HepG2 (cell line): ENCODE measurements at regions not wholly inside any gene's neighbourhood (a gene's known extent, or its start where the extent isn't known, plus 50 kb on each side); places are given as distances from the start of the nearest gene placed in this dataset.

ENCODE experiments used
- ATAC-seq: fragments of 200-7000 bp; cut with Tn5 transposase; 3 replicates; pipeline ENCODE4 v1.9.1; 2020; ENCODE audit warnings: mild to moderate bottlenecking, moderate library complexity
- BruUV-seq: library from RNA; stranded (reverse); fragments of 400-500 nt; replicated peaks from 2 replicates; lab custom pipeline; 2021; lab: Mats Ljungman, UMichigan
- CTCF ChIA-PET: fragments of 300-600 bp; formaldehyde crosslinking; extraction: SDS; loops from one replicate; lab custom pipeline; 2021; ENCODE audit warnings: low total read pairs, inconsistent platforms, low intra/inter-chr PET ratio; lab: Yijun Ruan, JAX
- POLR2A ChIA-PET: fragments of 350-600 bp; sonication (Branson Sonifier 250); formaldehyde crosslinking; loops from one replicate; lab custom pipeline; 2020; ENCODE audit warnings: antibody characterized with exemption, inconsistent platforms; lab: Yijun Ruan, JAX
- DNase-seq: peaks from one replicate; pipeline ENCODE4 v3.0.0-alpha.2; 2015; ENCODE audit warnings: low spot score
- FAIRE-seq: peaks from 3 replicates; lab custom pipeline; 2011; peaks lifted over from hg19 to GRCh38; lab: Jason Lieb, UNC
- H2AFZ ChIP-seq: one replicate; pipeline ENCODE4 v1.6.1; 2011; ENCODE audit warnings: low read length, inconsistent platforms
- H3K27ac ChIP-seq: fragments of 300-600 bp; 3 replicates; pipeline ENCODE4 v1.8.0; 2011; ENCODE audit warnings: mixed run types, mild to moderate bottlenecking, mixed read lengths, low read length, inconsistent platforms; ENCODE audit not compliant: insufficient read depth; ENCODE audit errors: extremely low read length
- H3K27me3 ChIP-seq, 2 experiments: fragments of 200-600 bp in 1 of 2; 2 replicates in 1 of 2; 3 replicates in 1 of 2; pipeline versions ENCODE4 v1.6.0 to v1.8.0; 2011; ENCODE audit warnings: low read length in 2 of 2, mild to moderate bottlenecking in 2 of 2, moderate library complexity in 2 of 2, inconsistent platforms in 1 of 2; ENCODE audit not compliant: insufficient read depth in 2 of 2, control insufficient read depth in 1 of 2
- H3K36me3 ChIP-seq, 2 experiments: fragments of 200-600 bp in 1 of 2; replicated peaks in 1 of 2; 2 replicates in 1 of 2; 3 replicates in 1 of 2; pipeline versions ENCODE4 v1.5.1 to v1.8.0; 2011; ENCODE audit warnings: low read length in 2 of 2, inconsistent platforms in 1 of 2; ENCODE audit not compliant: insufficient read depth in 2 of 2, control insufficient read depth in 1 of 2
- H3K4me1 ChIP-seq: 2 replicates; pipeline ENCODE4 v1.5.1; 2012; ENCODE audit warnings: low read length, inconsistent platforms; ENCODE audit not compliant: insufficient read depth
- H3K4me2 ChIP-seq: 2 replicates; pipeline ENCODE4 v1.6.0; 2011; ENCODE audit warnings: low read depth, low read length, inconsistent platforms
- H3K4me3 ChIP-seq, 3 experiments: fragments of 200-600 bp in 1 of 3; sonication (generic), shearing (Covaris generic) in 1 of 3; replicated peaks in 1 of 3; 2 replicates each; pipeline ENCODE4 v1.5.1; 2011 to 2016; ENCODE audit warnings: low read length in 3 of 3, inconsistent platforms in 2 of 3, low read depth in 2 of 3, mild to moderate bottlenecking in 2 of 3, control low read depth in 1 of 3, mixed read lengths in 1 of 3; ENCODE audit not compliant: insufficient read depth in 1 of 3
- H3K79me2 ChIP-seq: one replicate; pipeline ENCODE4 v1.6.1; 2011; ENCODE audit warnings: low read length, inconsistent platforms; ENCODE audit not compliant: insufficient read depth
- H3K9ac ChIP-seq: 2 replicates; pipeline ENCODE4 v1.6.0; 2011; ENCODE audit warnings: mild to moderate bottlenecking, low read depth, low read length, inconsistent platforms; ENCODE audit not compliant: insufficient read depth
- H3K9me3 ChIP-seq: 2 replicates; pipeline ENCODE4 v1.5.1; 2012; ENCODE audit warnings: mild to moderate bottlenecking, low read length
- H4K20me1 ChIP-seq: 2 replicates; pipeline ENCODE4 v1.6.0; 2011; ENCODE audit warnings: inconsistent platforms, mild to moderate bottlenecking, low read length, moderate library complexity; ENCODE audit not compliant: insufficient read depth
- ADNP ChIP-seq: sonication (generic); formaldehyde crosslinking; IDR thresholded peaks from 2 replicates; pipeline ENCODE4 v1.4.0; 2020; ENCODE audit warnings: missing genetic modification reagents
- SAP130 ChIP-seq: IDR thresholded peaks from 2 replicates; pipeline ENCODE4 v1.6.1; 2016; ENCODE audit warnings: low read depth
- ZNF432 ChIP-seq: sonication (generic); formaldehyde crosslinking; IDR thresholded peaks from 2 replicates; pipeline ENCODE4 v1.5.0; 2020; ENCODE audit warnings: missing genetic modification reagents, mild to moderate bottlenecking, borderline replicate concordance
- WGBS: methylation state at CpG from one replicate; pipeline ENCODE4 v1.1.6; 2017; ENCODE audit warnings: low lambda C conversion rate; 5-methylcytosine and 5-hydroxymethylcytosine counted together
- in situ Hi-C: cut with HindIII; loops from 2 replicates; pipeline ENCODE4 v1.10.0; 2017; ENCODE audit warnings: low pct_unique_long_range_greater_than_20kb; ENCODE audit not compliant: extremely low pct_ligation_motif_present
- intact Hi-C: fragments of 100-400 bp; cut with micrococcal nuclease; formaldehyde crosslinking; loops from one replicate; pipeline ENCODE4 v1.10.0; 2022; ENCODE audit not compliant: unreplicated experiment
- TF ChIP-seq, protein P1 (sequence below): sonication (generic); formaldehyde crosslinking; IDR thresholded peaks from 2 replicates; pipeline ENCODE4 v1.4.0; 2020; ENCODE audit warnings: low read depth, mild to moderate bottlenecking, missing genetic modification reagents
- TF ChIP-seq, protein P2 (sequence below): sonication (generic); formaldehyde crosslinking; IDR thresholded peaks from 2 replicates; pipeline ENCODE4 v1.5.1; 2020; ENCODE audit warnings: mild to moderate bottlenecking, missing genetic modification reagents, moderate library complexity
- TF ChIP-seq, protein P3 (sequence below): sonication (generic); formaldehyde crosslinking; IDR thresholded peaks from 2 replicates; pipeline ENCODE4 v1.5.0; 2020; ENCODE audit warnings: missing genetic modification reagents, mild to moderate bottlenecking, borderline replicate concordance

- TF ChIP-seq, protein P1, sequence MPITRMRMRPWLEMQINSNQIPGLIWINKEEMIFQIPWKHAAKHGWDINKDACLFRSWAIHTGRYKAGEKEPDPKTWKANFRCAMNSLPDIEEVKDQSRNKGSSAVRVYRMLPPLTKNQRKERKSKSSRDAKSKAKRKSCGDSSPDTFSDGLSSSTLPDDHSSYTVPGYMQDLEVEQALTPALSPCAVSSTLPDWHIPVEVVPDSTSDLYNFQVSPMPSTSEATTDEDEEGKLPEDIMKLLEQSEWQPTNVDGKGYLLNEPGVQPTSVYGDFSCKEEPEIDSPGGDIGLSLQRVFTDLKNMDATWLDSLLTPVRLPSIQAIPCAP: no peak
- TF ChIP-seq ADNP (CRISPR knock-in tag) (no peak), ZNF432 (CRISPR knock-in tag) (no peak), SAP130 (CRISPR knock-in tag) (no peak)
Observed at GRCh38 chr2:143844986-143845385, 674.9 kb downstream of the ZEB2 start (continued).

GRCh38 chr2:143843686-143844085 lies 676.2 kb downstream of the ZEB2 start:
- TF ChIP-seq, protein P2, sequence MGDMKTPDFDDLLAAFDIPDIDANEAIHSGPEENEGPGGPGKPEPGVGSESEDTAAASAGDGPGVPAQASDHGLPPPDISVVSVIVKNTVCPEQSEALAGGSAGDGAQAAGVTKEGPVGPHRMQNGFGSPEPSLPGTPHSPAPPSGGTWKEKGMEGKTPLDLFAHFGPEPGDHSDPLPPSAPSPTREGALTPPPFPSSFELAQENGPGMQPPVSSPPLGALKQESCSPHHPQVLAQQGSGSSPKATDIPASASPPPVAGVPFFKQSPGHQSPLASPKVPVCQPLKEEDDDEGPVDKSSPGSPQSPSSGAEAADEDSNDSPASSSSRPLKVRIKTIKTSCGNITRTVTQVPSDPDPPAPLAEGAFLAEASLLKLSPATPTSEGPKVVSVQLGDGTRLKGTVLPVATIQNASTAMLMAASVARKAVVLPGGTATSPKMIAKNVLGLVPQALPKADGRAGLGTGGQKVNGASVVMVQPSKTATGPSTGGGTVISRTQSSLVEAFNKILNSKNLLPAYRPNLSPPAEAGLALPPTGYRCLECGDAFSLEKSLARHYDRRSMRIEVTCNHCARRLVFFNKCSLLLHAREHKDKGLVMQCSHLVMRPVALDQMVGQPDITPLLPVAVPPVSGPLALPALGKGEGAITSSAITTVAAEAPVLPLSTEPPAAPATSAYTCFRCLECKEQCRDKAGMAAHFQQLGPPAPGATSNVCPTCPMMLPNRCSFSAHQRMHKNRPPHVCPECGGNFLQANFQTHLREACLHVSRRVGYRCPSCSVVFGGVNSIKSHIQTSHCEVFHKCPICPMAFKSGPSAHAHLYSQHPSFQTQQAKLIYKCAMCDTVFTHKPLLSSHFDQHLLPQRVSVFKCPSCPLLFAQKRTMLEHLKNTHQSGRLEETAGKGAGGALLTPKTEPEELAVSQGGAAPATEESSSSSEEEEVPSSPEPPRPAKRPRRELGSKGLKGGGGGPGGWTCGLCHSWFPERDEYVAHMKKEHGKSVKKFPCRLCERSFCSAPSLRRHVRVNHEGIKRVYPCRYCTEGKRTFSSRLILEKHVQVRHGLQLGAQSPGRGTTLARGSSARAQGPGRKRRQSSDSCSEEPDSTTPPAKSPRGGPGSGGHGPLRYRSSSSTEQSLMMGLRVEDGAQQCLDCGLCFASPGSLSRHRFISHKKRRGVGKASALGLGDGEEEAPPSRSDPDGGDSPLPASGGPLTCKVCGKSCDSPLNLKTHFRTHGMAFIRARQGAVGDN (CRISPR knock-in tag): no peak
- TF ChIP-seq, protein P3, sequence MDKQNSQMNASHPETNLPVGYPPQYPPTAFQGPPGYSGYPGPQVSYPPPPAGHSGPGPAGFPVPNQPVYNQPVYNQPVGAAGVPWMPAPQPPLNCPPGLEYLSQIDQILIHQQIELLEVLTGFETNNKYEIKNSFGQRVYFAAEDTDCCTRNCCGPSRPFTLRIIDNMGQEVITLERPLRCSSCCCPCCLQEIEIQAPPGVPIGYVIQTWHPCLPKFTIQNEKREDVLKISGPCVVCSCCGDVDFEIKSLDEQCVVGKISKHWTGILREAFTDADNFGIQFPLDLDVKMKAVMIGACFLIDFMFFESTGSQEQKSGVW (CRISPR knock-in tag): no peak
- intact Hi-C loops (no loop called here), in situ Hi-C loops (no loop called here)
- ChIA-PET CTCF (no interaction called here), POLR2A (no interaction called here)
- Histone ChIP-seq H3K4me3 (no peak overlapping the region), H3K9me3 (no peaks in the 10 kb centered on the region), H3K4me2 (no peak overlapping the region), H3K36me3 (no peaks in the 10 kb centered on the region), H3K27me3 (peaks cover 0 to 3% of the 10 kb centered on the region in 2 experiments; a peak in 1 of 5 replicates), H3K9ac (no peak overlapping the region), H2AFZ (no peak overlapping the region), H3K79me2 (no peaks in the 10 kb centered on the region), H4K20me1 (no peaks in the 10 kb centered on the region), H3K4me1 (no peaks in the 10 kb centered on the region), H3K27ac (no peak overlapping the region)
- FAIRE-seq (no peak), DNase-seq (no peak), ATAC-seq (no peak)
- no TSS peak for BruUV-seq
- 5% methylated on average over 3 of the region's 3 CpGs for WGBS
